Hippocampal formation (tissue), 2 donors: ENCODE measurements at regions not wholly inside any gene's neighbourhood (a gene's known extent, or its start where the extent isn't known, plus 50 kb on each side); places are given as distances from the start of the nearest gene placed in this dataset.
"Not testable (repeated sequence)": the region's sequence is repeated elsewhere in the genome, so short reads cannot be mapped to it uniquely, and the experiment has no call there.

Source experiments
- DNase-seq, 2 donors: peaks; one replicate each; lab custom pipeline; 2025; lab: John Stamatoyannopoulos, UW

GRCh38 chr4:75422998-75423397 is 91.2 kb downstream of the RCHY1 start:
- DNase-seq: no peak

- no peak for DNase-seq
These were observed 101.5 kb downstream of the RCHY1 start for GRCh38 chr4:75412746-75413145.

GRCh38 chr4:75398501-75398900 is 115.7 kb downstream of the RCHY1 start:
- no peak for DNase-seq

- no peak for DNase-seq
These were observed 122.6 kb downstream of the RCHY1 start for GRCh38 chr4:75391489-75392166.

GRCh38 chr4:75386426-75386825 is 127.8 kb downstream of the RCHY1 start:
- not testable (repeated sequence) for DNase-seq

- DNase-seq: no peak
These were observed 129.1 kb downstream of the RCHY1 start for GRCh38 chr4:75385106-75385505.

- DNase-seq: no peak
These were observed 137.7 kb downstream of the RCHY1 start for GRCh38 chr4:75376543-75376942.

- no peak for DNase-seq
These were observed 142.3 kb downstream of the RCHY1 start for GRCh38 chr4:75371915-75372314.

GRCh38 chr4:75370576-75370975 is 143.6 kb downstream of the RCHY1 start:
- DNase-seq: no peak

- no peak for DNase-seq
These were observed 168.8 kb downstream of the RCHY1 start for GRCh38 chr4:75345423-75345822.

- DNase-seq: no peak
These were observed 169.3 kb downstream of the RCHY1 start for GRCh38 chr4:75344915-75345314.

GRCh38 chr4:75343333-75343732 is 170.9 kb downstream of the RCHY1 start:
- DNase-seq: no peak

GRCh38 chr4:75340561-75340960 is 173.6 kb downstream of the RCHY1 start:
- no peak for DNase-seq

- DNase-seq: no peak
These were observed 175.8 kb downstream of the RCHY1 start for GRCh38 chr4:75338352-75338880.

GRCh38 chr4:75327804-75328512 is 186.2 kb downstream of the RCHY1 start:
- no peak for DNase-seq

- DNase-seq: peak in 1 of 2 donors; percentile 5
These were observed 188.8 kb downstream of the RCHY1 start for GRCh38 chr4:75325318-75325979.

- DNase-seq: no peak
These were observed 192.7 kb downstream of the RCHY1 start for GRCh38 chr4:75321484-75321883.

- DNase-seq: not testable (repeated sequence)
These were observed 196.6 kb downstream of the RCHY1 start for GRCh38 chr4:75317641-75318040.

- DNase-seq: no peak
These were observed 206.2 kb downstream of the RCHY1 start for GRCh38 chr4:75308049-75308448.

GRCh38 chr4:75306506-75306905 is 207.7 kb downstream of the RCHY1 start:
- DNase-seq: no peak

GRCh38 chr4:75302648-75303047 is 211.6 kb downstream of the RCHY1 start:
- DNase-seq: no peak

- no peak for DNase-seq
These were observed 224.2 kb downstream of the RCHY1 start for GRCh38 chr4:75289914-75290582.
